Mesenchymal stem cell (in vitro differentiated cells and primary cell): ENCODE measurements at regions not wholly inside any gene's neighbourhood (a gene's known extent, or its start where the extent isn't known, plus 50 kb on each side); places are given as distances from the start of the nearest gene placed in this dataset.

ENCODE experiments used
- DNase-seq: peaks from one replicate; pipeline ENCODE4 v3.0.0-alpha.2; 2013
- H2AFZ ChIP-seq: one replicate; pipeline ENCODE4 v1.6.1; 2013; ENCODE audit warnings: low read depth, mild to moderate bottlenecking, control low read depth, inconsistent platforms, low read length, moderate library complexity
- H2AK5ac ChIP-seq: 2 replicates; pipeline ENCODE4 v1.6.1; 2013; ENCODE audit warnings: low read length, moderate library complexity, mild to moderate bottlenecking, inconsistent platforms; ENCODE audit not compliant: severe bottlenecking
- H2BK120ac ChIP-seq: one replicate; pipeline ENCODE4 v1.6.1; 2013; ENCODE audit warnings: low read depth, mild to moderate bottlenecking, inconsistent platforms, low read length, moderate library complexity
- H2BK12ac ChIP-seq, 2 experiments: one replicate each; pipeline ENCODE4 v1.6.1; 2013; ENCODE audit warnings: inconsistent platforms in 2 of 2, low read length in 2 of 2, mild to moderate bottlenecking in 2 of 2, moderate library complexity in 2 of 2, control low read depth in 1 of 2
- H2BK15ac ChIP-seq: one replicate; pipeline ENCODE4 v1.6.1; 2013; ENCODE audit warnings: mild to moderate bottlenecking, low read depth, inconsistent platforms; ENCODE audit not compliant: poor library complexity, severe bottlenecking
- H2BK5ac ChIP-seq: 2 replicates; pipeline ENCODE4 v1.6.1; 2013; ENCODE audit warnings: low read depth, mild to moderate bottlenecking, low read length, control low read depth, inconsistent platforms; ENCODE audit not compliant: poor library complexity, severe bottlenecking
- H3K14ac ChIP-seq, 2 experiments: one replicate each; pipeline ENCODE4 v1.6.1; 2013; ENCODE audit warnings: inconsistent platforms in 2 of 2, low read length in 2 of 2, control low read depth in 1 of 2, mild to moderate bottlenecking in 1 of 2, moderate library complexity in 1 of 2
- H3K18ac ChIP-seq, 2 experiments: one replicate each; pipeline ENCODE4 v1.6.1; 2013; ENCODE audit warnings: inconsistent platforms in 2 of 2, low read length in 2 of 2, control low read depth in 1 of 2, low read depth in 1 of 2, mild to moderate bottlenecking in 1 of 2
- H3K23ac ChIP-seq, 2 experiments: one replicate each; pipeline ENCODE4 v1.6.1; 2013; ENCODE audit warnings: inconsistent platforms in 2 of 2, low read length in 2 of 2, mild to moderate bottlenecking in 2 of 2, moderate library complexity in 2 of 2, control low read depth in 1 of 2
- H3K27ac ChIP-seq: 2 replicates; pipeline ENCODE4 v1.5.1; 2013; ENCODE audit warnings: mild to moderate bottlenecking, moderate library complexity, low read length, control low read depth, inconsistent platforms; ENCODE audit not compliant: poor library complexity, severe bottlenecking
- H3K27me3 ChIP-seq, 2 experiments: 2 replicates each; pipeline versions ENCODE4 v1.6.1 to v1.7.0; 2013; ENCODE audit warnings: low read length in 2 of 2, mild to moderate bottlenecking in 2 of 2, moderate library complexity in 2 of 2, control low read depth in 1 of 2, inconsistent platforms in 1 of 2; ENCODE audit not compliant: control insufficient read depth in 1 of 2, insufficient read depth in 1 of 2
- H3K36me3 ChIP-seq, 2 experiments: 2 replicates each; pipeline versions ENCODE4 v1.6.1 to v1.7.0; 2013; ENCODE audit warnings: low read length in 2 of 2, control low read depth in 1 of 2, inconsistent platforms in 1 of 2, low read depth in 1 of 2, mild to moderate bottlenecking in 1 of 2; ENCODE audit not compliant: insufficient read depth in 2 of 2, control insufficient read depth in 1 of 2
- H3K4ac ChIP-seq, 2 experiments: one replicate each; pipeline ENCODE4 v1.6.1; 2013; ENCODE audit warnings: inconsistent platforms in 2 of 2, low read length in 2 of 2, mild to moderate bottlenecking in 2 of 2, moderate library complexity in 2 of 2, control low read depth in 1 of 2, low read depth in 1 of 2
- H3K4me1 ChIP-seq: 2 replicates; pipeline ENCODE4 v1.6.1; 2013; ENCODE audit warnings: low read depth, low read length, control low read depth; ENCODE audit not compliant: control insufficient read depth, insufficient read depth
- H3K4me2 ChIP-seq: 2 replicates; pipeline ENCODE4 v1.6.1; 2013; ENCODE audit warnings: low read length, mild to moderate bottlenecking, inconsistent platforms; ENCODE audit not compliant: poor library complexity, severe bottlenecking
- H3K4me3 ChIP-seq, 2 experiments: 2 replicates each; pipeline versions ENCODE4 v1.5.1 to v1.7.0; 2013; ENCODE audit warnings: low read length in 2 of 2, mild to moderate bottlenecking in 2 of 2, control low read depth in 1 of 2, low read depth in 1 of 2; ENCODE audit not compliant: insufficient read depth in 1 of 2
- H3K79me1 ChIP-seq: replicated peaks from 2 replicates; pipeline ENCODE4 v1.6.1; 2013; ENCODE audit warnings: mild to moderate bottlenecking, control low read depth, low read length, inconsistent platforms; ENCODE audit not compliant: poor library complexity, severe bottlenecking
- H3K9ac ChIP-seq: 2 replicates; pipeline ENCODE4 v1.7.0; 2013; ENCODE audit warnings: mild to moderate bottlenecking, low read length, moderate library complexity
- H3K9me3 ChIP-seq: 2 replicates; pipeline ENCODE4 v1.7.0; 2013; ENCODE audit warnings: mild to moderate bottlenecking, low read length; ENCODE audit not compliant: control insufficient read depth
- H4K8ac ChIP-seq: one replicate; pipeline ENCODE4 v1.6.1; 2013; ENCODE audit warnings: inconsistent platforms, mild to moderate bottlenecking, low read length, moderate library complexity
- H4K91ac ChIP-seq: one replicate; pipeline ENCODE4 v1.6.1; 2013; ENCODE audit warnings: mild to moderate bottlenecking, low read length, inconsistent platforms
- WGBS: methylation state at CpG from one replicate; pipeline ENCODE4 v1.1.7; 2013; ENCODE audit warnings: mixed read lengths; 5-methylcytosine and 5-hydroxymethylcytosine counted together

DNA sequence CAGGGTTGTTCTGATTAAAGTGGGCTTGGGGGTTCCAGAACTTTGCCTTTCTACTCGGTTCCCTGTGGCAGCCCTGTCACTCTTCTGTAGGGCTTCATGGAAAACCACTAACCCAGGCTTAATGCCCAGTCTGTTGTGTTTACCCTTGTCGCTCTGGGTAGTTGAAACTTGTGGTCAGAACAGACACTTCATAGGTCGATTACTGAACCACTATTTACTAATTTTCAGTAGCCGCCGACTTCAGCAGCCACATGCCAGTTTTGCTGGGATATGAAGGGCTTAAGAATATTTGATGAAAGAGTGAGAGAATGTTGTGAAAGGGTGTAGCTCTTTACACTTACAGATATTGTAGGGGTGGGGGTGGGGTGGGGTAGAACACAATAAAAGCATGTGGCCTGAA, 362.3 kb downstream of the RND3 start:
- Histone ChIP-seq H2BK120ac (peak overlapping the region; percentile 4), H3K27ac (peak overlapping the region; percentile 94), H2BK15ac (no peak overlapping the region), H2AK5ac (peak overlapping the region; percentile 60), H3K4me2 (no peak overlapping the region), H3K18ac (no peak overlapping the region), H2BK12ac (no peak overlapping the region), H4K91ac (no peak overlapping the region), H3K4me3 (no peak overlapping the region), H3K23ac (no peak overlapping the region), H3K36me3 (no peaks in the 10 kb centered on the region), H2AFZ (no peak overlapping the region), H3K27me3 (no peaks in the 10 kb centered on the region), H3K4ac (peak overlapping the region in 1 of 2 experiments; percentile 41), H3K9ac (peak overlapping the region; percentile 68), H3K9me3 (no peaks in the 10 kb centered on the region), H3K14ac (no peak overlapping the region), H4K8ac (no peak overlapping the region), H3K4me1 (peaks cover 20% of the 10 kb centered on the region), H3K79me1 (no peaks in the 10 kb centered on the region), H2BK5ac (peak overlapping the region; percentile 87)
- DNase-seq = peak; percentile 79
- 46% methylated on average over 4 of the region's 5 CpGs for WGBS

DNA sequence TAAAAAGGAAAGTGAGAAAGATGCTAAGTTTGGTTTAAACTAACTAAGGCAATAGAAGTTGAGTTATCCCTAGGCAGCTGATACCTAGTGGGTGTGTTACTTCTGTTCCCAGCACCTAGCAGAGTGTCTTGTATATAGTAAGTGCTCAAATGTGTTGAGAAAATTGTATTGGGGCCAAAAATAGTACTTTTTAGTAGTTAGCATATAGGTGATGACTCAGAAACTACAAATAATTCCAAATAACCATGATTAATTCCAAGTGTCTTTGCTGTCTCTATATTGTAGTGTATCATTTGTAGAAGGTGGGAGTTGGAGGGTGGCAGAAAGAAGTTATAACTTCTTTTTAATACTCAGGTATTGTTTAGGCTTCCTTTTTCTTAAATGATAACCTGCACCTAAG, 362.7 kb downstream of the RND3 start:
- Histone ChIP-seq H3K18ac (no peak overlapping the region), H3K4ac (no peak overlapping the region), H3K27ac (no peak overlapping the region)

DNA sequence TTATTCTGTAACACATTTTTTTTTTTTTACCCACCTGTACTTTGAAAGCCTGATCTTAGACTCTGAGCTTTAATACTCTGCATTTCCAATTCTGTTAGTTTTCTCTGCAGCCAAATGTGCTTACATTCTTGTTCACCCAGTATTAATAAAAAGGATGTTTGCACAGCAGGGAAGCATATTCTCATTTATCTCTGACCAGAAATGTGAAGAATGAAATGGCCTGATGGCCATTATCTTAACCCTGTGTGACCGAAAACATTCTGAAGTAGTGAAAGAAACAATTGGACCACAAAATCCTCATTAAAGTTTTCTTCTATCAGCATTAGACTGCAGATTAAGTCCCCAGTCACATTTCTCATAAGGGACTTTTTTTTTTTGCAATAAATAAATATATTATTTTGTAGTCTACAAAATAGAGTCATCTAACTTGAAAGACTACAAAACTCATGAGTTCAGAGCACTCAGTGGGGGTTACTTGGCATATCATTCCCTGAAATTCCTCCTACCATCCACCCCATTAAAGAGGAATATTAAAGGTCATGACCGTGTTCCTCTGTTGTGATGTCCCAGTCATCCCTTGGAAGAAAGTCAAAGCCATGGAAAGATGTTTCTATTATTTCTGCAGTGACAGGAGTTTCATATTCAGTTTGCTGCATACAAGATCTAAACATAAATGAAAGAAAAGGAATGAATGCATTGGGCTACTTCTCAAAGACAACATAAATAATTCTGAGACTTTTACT, 364.4 kb downstream of the RND3 start:
- H2BK15ac ChIP-seq = no peak overlapping the region
- no peak overlapping the region for H4K8ac ChIP-seq
- H3K27me3 ChIP-seq = no peaks in the 10 kb centered on the region
- no peak overlapping the region for H3K14ac ChIP-seq
- H4K91ac ChIP-seq = no peak overlapping the region
- H3K18ac ChIP-seq = no peak overlapping the region
- H3K27ac ChIP-seq = peak overlapping the region; percentile 84
- DNase-seq = peak; percentile 28
- no peak overlapping the region for H3K23ac ChIP-seq
- no peaks in the 10 kb centered on the region for H3K9me3 ChIP-seq
- no peak overlapping the region for H3K9ac ChIP-seq
- no peak overlapping the region for H3K4me2 ChIP-seq
- 88% methylated on average over 1 of the region's 2 CpGs for WGBS
- no peak overlapping the region for H2BK12ac ChIP-seq
- no peak overlapping the region for H2AFZ ChIP-seq
- no peak overlapping the region for H2BK5ac ChIP-seq
- H3K4me1 ChIP-seq = peaks cover 20% of the 10 kb centered on the region
- no peaks in the 10 kb centered on the region for H3K36me3 ChIP-seq
- no peak overlapping the region for H2BK120ac ChIP-seq
- H3K4ac ChIP-seq = no peak overlapping the region
- no peak overlapping the region for H3K4me3 ChIP-seq
- H2AK5ac ChIP-seq = peak overlapping the region; percentile 68
- no peaks in the 10 kb centered on the region for H3K79me1 ChIP-seq

More for the DNA sequence above, 362.7 kb downstream of the RND3 start:
- Histone ChIP-seq H3K36me3 (no peaks in the 10 kb centered on the region), H2BK12ac (no peak overlapping the region), H3K14ac (no peak overlapping the region), H3K4me2 (no peak overlapping the region), H2AFZ (no peak overlapping the region), H2BK15ac (no peak overlapping the region), H3K4me1 (peaks cover 20% of the 10 kb centered on the region), H2BK120ac (no peak overlapping the region), H3K79me1 (no peaks in the 10 kb centered on the region), H3K9me3 (no peaks in the 10 kb centered on the region), H2AK5ac (no peak overlapping the region), H3K27me3 (no peaks in the 10 kb centered on the region), H4K91ac (no peak overlapping the region), H4K8ac (no peak overlapping the region), H3K23ac (no peak overlapping the region), H3K9ac (no peak overlapping the region), H2BK5ac (no peak overlapping the region), H3K4me3 (no peak overlapping the region)
- peak; percentile 23 for DNase-seq

DNA sequence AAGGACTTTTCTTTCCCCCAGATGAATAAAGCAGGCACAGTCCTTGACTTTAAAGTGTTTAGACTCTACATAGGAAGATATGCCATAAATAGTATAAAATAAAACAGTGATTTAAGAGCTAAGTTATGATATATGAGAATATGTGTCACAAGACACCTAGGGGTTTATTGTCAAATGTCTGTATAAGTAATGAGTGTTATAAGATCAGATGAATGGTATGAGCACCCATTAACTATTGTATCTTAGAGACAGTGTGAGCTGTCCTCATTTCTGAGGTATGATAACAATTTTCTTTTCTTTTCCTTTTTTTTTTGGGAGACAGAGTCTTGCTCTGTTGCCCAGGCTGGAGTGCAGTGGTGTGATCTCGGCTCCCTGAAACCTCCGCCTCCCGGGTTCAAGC, 365.3 kb downstream of the RND3 start:
- no peak overlapping the region for H3K4me2 ChIP-seq
- 97% methylated on average over 3 of the region's 3 CpGs for WGBS

More for the DNA sequence above, 365.3 kb downstream of the RND3 start:
- H2BK120ac ChIP-seq = no peak overlapping the region
- DNase-seq = no peak
- peaks cover 16% of the 10 kb centered on the region for H3K4me1 ChIP-seq
- no peaks in the 10 kb centered on the region for H3K79me1 ChIP-seq
- H3K36me3 ChIP-seq = no peaks in the 10 kb centered on the region
- H3K14ac ChIP-seq = no peak overlapping the region
- no peaks in the 10 kb centered on the region for H3K9me3 ChIP-seq
- H3K27me3 ChIP-seq = no peaks in the 10 kb centered on the region
- H3K4ac ChIP-seq = no peak overlapping the region
- H3K27ac ChIP-seq = peak overlapping the region; percentile 84
- H2AK5ac ChIP-seq = no peak overlapping the region
- no peak overlapping the region for H4K91ac ChIP-seq
- no peak overlapping the region for H4K8ac ChIP-seq
- H2BK12ac ChIP-seq = no peak overlapping the region
- no peak overlapping the region for H2BK15ac ChIP-seq
- no peak overlapping the region for H3K4me3 ChIP-seq
- H2BK5ac ChIP-seq = no peak overlapping the region
- H3K23ac ChIP-seq = no peak overlapping the region
- H3K9ac ChIP-seq = no peak overlapping the region
- H2AFZ ChIP-seq = no peak overlapping the region
- H3K18ac ChIP-seq = no peak overlapping the region
